ENCODE measurements at regions not wholly inside any gene's neighbourhood (a gene's known extent, or its start where the extent isn't known, plus 50 kb on each side); places are given as distances from the start of the nearest gene placed in this dataset.

DNA sequence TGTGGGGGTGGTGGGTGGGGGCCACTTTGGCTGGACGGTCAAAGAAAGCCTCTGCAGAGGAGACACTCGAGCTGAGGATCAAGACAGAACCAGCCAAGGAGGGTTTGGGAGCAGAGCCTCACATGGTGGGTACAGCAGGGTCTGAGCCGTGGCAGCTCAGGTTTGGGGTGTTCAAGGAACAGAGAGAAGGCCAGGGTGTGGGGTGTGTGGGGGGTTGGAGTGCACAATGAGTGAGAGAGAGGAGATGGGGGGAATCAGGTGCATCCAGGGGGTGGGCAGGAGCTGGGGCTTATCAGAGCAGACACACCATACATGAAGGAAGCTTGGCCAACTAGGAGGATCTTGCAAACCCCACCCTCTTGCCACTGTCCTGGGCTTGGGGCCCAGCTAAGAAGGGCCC lies 140.0 kb downstream of the NSG2 start:
- no peak for TF ChIP-seq POLR2AphosphoS5 (IDR thresholded peaks at IDR 0.05; ENCODE audit: low read depth, low read length)
- no peak for TF ChIP-seq POLR2A (IDR thresholded peaks at IDR 0.05; ENCODE audit: low read depth, low read length)
- no peak for TF ChIP-seq TAF1 (IDR thresholded peaks at IDR 0.05; ENCODE audit: borderline replicate concordance, low read depth, low read length)

All from GM12892 (cell line).